ENCODE measurements at regions not wholly inside any gene's neighbourhood (a gene's known extent, or its start where the extent isn't known, plus 50 kb on each side); places are given as distances from the start of the nearest gene placed in this dataset.

- CTCF ChIA-PET, result no interaction called here
- BruUV-seq (replicated peaks), result no TSS peak
- DNase-seq (ENCODE audit: low read depth, low spot score) (no peak), FAIRE-seq (no peak)
- no peaks in the 10 kb centered on the region for H3K79me2 ChIP-seq (ENCODE audit: control insufficient read depth, insufficient read depth, low read length)
- no peak overlapping the region for H3K4me2 ChIP-seq (ENCODE audit: insufficient read depth, low read length)
- TF ChIP-seq MAX (IDR thresholded peaks at IDR 0.05; ENCODE audit: insufficient read depth, insufficient read length), result no peak
- no peak for TF ChIP-seq MYC (IDR thresholded peaks at IDR 0.05; ENCODE audit: low read depth, low read length)
- TF ChIP-seq GATA2 (IDR thresholded peaks at IDR 0.05; ENCODE audit: insufficient read depth, insufficient read length, low read depth, low read length), result no peak
- no peak for TF ChIP-seq POLR2A (IDR thresholded peaks at IDR 0.05; ENCODE audit: low read depth, low read length)
- TF ChIP-seq FOS (IDR thresholded peaks at IDR 0.05; ENCODE audit: borderline replicate concordance, insufficient read depth, low read length), result no peak
- no peak for TF ChIP-seq JUN (IDR thresholded peaks at IDR 0.05; ENCODE audit: borderline replicate concordance, insufficient read depth, insufficient read length, low read depth)
- TF ChIP-seq CTCF (IDR thresholded peaks at IDR 0.05; ENCODE audit: extremely low read depth in 1 of 2, insufficient read depth in 1 of 2, low read depth in 1 of 2, low read length in 2 of 2), result no peak
- TF ChIP-seq POLR2AphosphoS5 (IDR thresholded peaks at IDR 0.05; ENCODE audit: insufficient read depth, low read depth, low read length), result no peak
- H3K9me3 ChIP-seq (replicated peaks; ENCODE audit: control insufficient read depth, insufficient read depth, low read length), result no peaks in the 10 kb centered on the region
- H3K27ac ChIP-seq (ENCODE audit: insufficient read depth, low read depth, low read length), result no peak overlapping the region
- H3K27me3 ChIP-seq (ENCODE audit: control insufficient read depth in 2 of 2, insufficient read depth in 2 of 2, low read length in 2 of 2), result no peaks in the 10 kb centered on the region
- no peak overlapping the region for H3K4me3 ChIP-seq (replicated peaks in 1 of 3; ENCODE audit: insufficient read depth in 1 of 3, low read depth in 1 of 3, low read length in 3 of 3)
- H3K36me3 ChIP-seq (ENCODE audit: control insufficient read depth in 2 of 2, extremely low read depth in 1 of 2, insufficient read depth in 2 of 2, low read length in 2 of 2), result no peaks in the 10 kb centered on the region
- H3K9me1 ChIP-seq (replicated peaks; ENCODE audit: control insufficient read depth, extremely low read depth, insufficient read depth, low read length), result no peaks in the 10 kb centered on the region
- dilution Hi-C loops (cut with MboI; ENCODE audit: extremely low pct_ligation_motif_present, low sequenced_read_pairs) (no loop called here), intact Hi-C loops (cut with micrococcal nuclease) (no loop called here)
- H4K20me1 ChIP-seq (replicated peaks; ENCODE audit: control insufficient read depth, extremely low read depth, insufficient read depth, low read length), result no peaks in the 10 kb centered on the region
- H3K9ac ChIP-seq (replicated peaks; ENCODE audit: extremely low read depth, insufficient read depth, low read length), result no peak overlapping the region
- no peak overlapping the region for H2AFZ ChIP-seq (ENCODE audit: low read depth, low read length)
- H3K4me1 ChIP-seq (ENCODE audit: control insufficient read depth, extremely low read depth, insufficient read depth, low read length), result no peaks in the 10 kb centered on the region
- POLR2A ChIA-PET, result no interaction called here
Measured at GRCh38 chr16:80488167-80488566, 52.6 kb upstream of the DYNLRB2 start.

Data from endothelial cell of umbilical vein (primary cell).